K562 (cell line): ENCODE measurements at regions not wholly inside any gene's neighbourhood (a gene's known extent, or its start where the extent isn't known, plus 50 kb on each side); places are given as distances from the start of the nearest gene placed in this dataset.

Source experiments
- ATAC-seq: fragments of 200-7000 bp; cut with Tn5 transposase; 3 replicates; pipeline ENCODE4 v1.9.1; 2020; ENCODE audit warnings: moderate library complexity
- BruUV-seq: library from RNA; stranded (reverse); fragments of 400-500 nt; replicated peaks from 2 replicates; lab custom pipeline; 2021; lab: Mats Ljungman, UMichigan
- CTCF ChIA-PET: fragments of 300-600 bp; formaldehyde crosslinking; extraction: SDS; loops from one replicate; lab custom pipeline; 2021; ENCODE audit warnings: low intra/inter-chr PET ratio; lab: Yijun Ruan, JAX
- POLR2A ChIA-PET: fragments of 300-600, 350-650 bp; sonication (Branson Sonifier 250); formaldehyde crosslinking; extraction: SDS; loops from one replicate; lab custom pipeline; 2021; ENCODE audit warnings: antibody characterized with exemption, inconsistent platforms; lab: Yijun Ruan, JAX
- DNase-seq, 4 experiments: peaks; one replicate each; pipeline versions ENCODE4 v3.0.0 to v3.0.0-alpha.2; 2011 to 2018; ENCODE audit warnings: low spot score in 3 of 4, mixed read lengths in 3 of 4; ENCODE audit errors: extremely low read depth in 1 of 4
- FAIRE-seq: peaks from 2 replicates; lab custom pipeline; 2011; peaks lifted over from hg19 to GRCh38; lab: Jason Lieb, UNC
- H2AFZ ChIP-seq: 2 replicates; pipeline ENCODE4 v1.6.0; 2011; ENCODE audit warnings: low read depth, low read length, control low read depth, inconsistent platforms
- H3K27ac ChIP-seq: fragments of 200-600 bp; 3 replicates; pipeline ENCODE4 v1.8.0; 2011; ENCODE audit warnings: low read depth, mild to moderate bottlenecking, control low read depth, inconsistent platforms, low read length, moderate library complexity, mixed read lengths; ENCODE audit errors: extremely low read depth
- H3K27me3 ChIP-seq, 2 experiments: fragments of 300-600 bp in 1 of 2; 2 replicates in 1 of 2; 3 replicates in 1 of 2; pipeline versions ENCODE4 v1.6.0 to v1.8.0; 2011; ENCODE audit warnings: inconsistent platforms in 2 of 2, low read length in 2 of 2, mild to moderate bottlenecking in 1 of 2, mixed read lengths in 1 of 2, moderate library complexity in 1 of 2; ENCODE audit not compliant: control insufficient read depth in 2 of 2, insufficient read depth in 2 of 2
- H3K36me3 ChIP-seq: fragments of 300-600 bp; 3 replicates; pipeline ENCODE4 v1.8.0; 2011; ENCODE audit warnings: mild to moderate bottlenecking, low read length, inconsistent platforms; ENCODE audit not compliant: control insufficient read depth, insufficient read depth
- H3K4me1 ChIP-seq, 2 experiments: fragments of 200-600 bp in 1 of 2; replicated peaks in 1 of 2; 2 replicates in 1 of 2; 3 replicates in 1 of 2; pipeline versions ENCODE4 v1.5.1 to v1.8.0; 2011; ENCODE audit warnings: inconsistent platforms in 2 of 2, low read length in 2 of 2, mild to moderate bottlenecking in 1 of 2, mixed read lengths in 1 of 2, moderate library complexity in 1 of 2; ENCODE audit not compliant: control insufficient read depth in 2 of 2, insufficient read depth in 2 of 2
- H3K4me2 ChIP-seq: 2 replicates; pipeline ENCODE4 v1.6.1; 2011; ENCODE audit warnings: low read length, control low read depth, inconsistent platforms, mixed read lengths; ENCODE audit not compliant: insufficient read depth
- H3K4me3 ChIP-seq: fragments of 200-600 bp; sonication (generic), shearing (Covaris generic); 2 replicates; pipeline ENCODE4 v1.5.1; 2016; ENCODE audit warnings: control low read depth, inconsistent platforms
- H3K79me2 ChIP-seq: fragments of 200-600 bp; 3 replicates; pipeline ENCODE4 v1.8.0; 2011; ENCODE audit warnings: low read length, inconsistent platforms; ENCODE audit not compliant: control insufficient read depth, insufficient read depth
- H3K9ac ChIP-seq, 2 experiments: 2 replicates each; pipeline versions ENCODE4 v1.6.0 to v1.6.1; 2011; ENCODE audit warnings: low read depth in 2 of 2, low read length in 2 of 2, control low read depth in 1 of 2, inconsistent platforms in 1 of 2, mild to moderate bottlenecking in 1 of 2, mixed read lengths in 1 of 2; ENCODE audit not compliant: insufficient read depth in 1 of 2
- H3K9me1 ChIP-seq: one replicate; pipeline ENCODE4 v1.6.0; 2011; ENCODE audit warnings: inconsistent platforms, mild to moderate bottlenecking, low read length, moderate library complexity; ENCODE audit not compliant: control insufficient read depth, insufficient read depth
- H3K9me3 ChIP-seq: replicated peaks from 2 replicates; pipeline ENCODE4 v1.5.1; 2011; ENCODE audit warnings: low read depth, low read length, inconsistent platforms; ENCODE audit not compliant: control insufficient read depth, insufficient read depth
- H4K20me1 ChIP-seq: replicated peaks from 2 replicates; pipeline ENCODE4 v1.6.1; 2011; ENCODE audit warnings: low read length, inconsistent platforms, mixed read lengths; ENCODE audit not compliant: control insufficient read depth, insufficient read depth
- ZFX ChIP-seq: sonication (generic); formaldehyde crosslinking; IDR thresholded peaks from 2 replicates; pipeline ENCODE4 v1.8.0; 2022; ENCODE audit warnings: mild to moderate bottlenecking, missing genetic modification reagents, moderate library complexity
- WGBS: fragments of 100-300 bp; shearing (Covaris generic); methylation state at CpG from one replicate; pipeline ENCODE4 v1.1.6; 2016; ENCODE audit warnings: low coverage, mixed read lengths; ENCODE audit not compliant: insufficient coverage; ENCODE audit errors: missing lambda C conversion rate; 5-methylcytosine and 5-hydroxymethylcytosine counted together
- in situ Hi-C: fragments of 300-500 bp; cut with MboI; formaldehyde crosslinking; loops from 4 replicates; pipeline ENCODE4 v1.15.0; 2018; ENCODE audit warnings: inconsistent platforms, mixed read lengths
- intact Hi-C: fragments of 100-400 bp; cut with micrococcal nuclease; formaldehyde crosslinking; loops from 2 replicates; pipeline ENCODE4 v1.14.2; 2022
- TF ChIP-seq, protein P1 (sequence below): fragments of 450-650 bp; formaldehyde crosslinking; IDR thresholded peaks from 2 replicates; pipeline ENCODE4 v1.4.0; 2020; ENCODE audit warnings: mild to moderate bottlenecking, moderate library complexity
- TF ChIP-seq, protein P2 (sequence below): IDR thresholded peaks from 2 replicates; pipeline ENCODE4 v1.6.1; 2014; ENCODE audit warnings: antibody characterized with exemption

DNA sequence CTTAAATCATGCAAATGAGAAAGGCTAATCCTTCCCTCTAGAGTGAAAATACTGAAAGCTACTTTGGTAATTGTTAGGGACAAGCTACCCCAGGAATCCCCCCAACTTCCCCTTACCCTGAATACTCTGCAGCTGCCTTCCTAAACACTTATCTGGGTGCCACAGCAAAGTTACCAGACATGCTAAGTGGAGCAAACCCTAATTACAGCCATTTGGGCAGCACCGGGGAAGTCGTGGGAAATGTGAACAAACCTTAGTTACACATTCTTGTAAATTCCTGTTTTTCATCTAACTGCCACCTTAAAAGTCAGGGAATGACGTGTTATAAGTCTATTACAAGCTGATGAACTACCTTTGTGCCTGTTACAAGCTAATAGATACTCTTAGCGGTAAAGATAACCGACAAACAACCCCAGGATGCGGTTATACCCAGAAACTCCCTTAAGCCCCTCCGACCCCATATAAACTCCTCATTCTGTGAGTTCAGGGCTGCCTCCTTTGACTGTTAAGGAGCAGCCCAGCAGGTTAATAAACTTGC, 66.0 kb upstream of the PLAC8 start:
- H3K9me3 ChIP-seq, result no peaks in the 10 kb centered on the region
- H2AFZ ChIP-seq, result no peak overlapping the region
- no peaks in the 10 kb centered on the region for H3K36me3 ChIP-seq
- no TSS peak for BruUV-seq
- no peak for ATAC-seq
- H3K4me2 ChIP-seq, result no peak overlapping the region
- H3K27ac ChIP-seq, result no peak overlapping the region
- no peaks in the 10 kb centered on the region for H4K20me1 ChIP-seq
- CTCF ChIA-PET, result no interaction called here
- H3K79me2 ChIP-seq, result no peaks in the 10 kb centered on the region
- no peaks in the 10 kb centered on the region for H3K9me1 ChIP-seq
- H3K27me3 ChIP-seq, result peaks cover 0 to 8% of the 10 kb centered on the region in 2 experiments; a peak in 4 of 5 replicates
- POLR2A ChIA-PET, result no interaction called here
- WGBS, result 4% methylated on average over 7 of the region's 7 CpGs
- no peak overlapping the region for H3K9ac ChIP-seq
- in situ Hi-C loops (no loop called here), intact Hi-C loops (no loop called here)
- no peak for FAIRE-seq
- TF ChIP-seq, protein P1, sequence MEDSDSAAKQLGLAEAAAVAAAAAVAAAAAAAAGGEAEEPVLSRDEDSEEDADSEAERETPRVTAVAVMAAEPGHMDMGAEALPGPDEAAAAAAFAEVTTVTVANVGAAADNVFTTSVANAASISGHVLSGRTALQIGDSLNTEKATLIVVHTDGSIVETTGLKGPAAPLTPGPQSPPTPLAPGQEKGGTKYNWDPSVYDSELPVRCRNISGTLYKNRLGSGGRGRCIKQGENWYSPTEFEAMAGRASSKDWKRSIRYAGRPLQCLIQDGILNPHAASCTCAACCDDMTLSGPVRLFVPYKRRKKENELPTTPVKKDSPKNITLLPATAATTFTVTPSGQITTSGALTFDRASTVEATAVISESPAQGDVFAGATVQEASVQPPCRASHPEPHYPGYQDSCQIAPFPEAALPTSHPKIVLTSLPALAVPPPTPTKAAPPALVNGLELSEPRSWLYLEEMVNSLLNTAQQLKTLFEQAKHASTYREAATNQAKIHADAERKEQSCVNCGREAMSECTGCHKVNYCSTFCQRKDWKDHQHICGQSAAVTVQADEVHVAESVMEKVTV (CRISPR knock-in tag), result no peak
- TF ChIP-seq ZFX (CRISPR knock-in tag), result no peak
- TF ChIP-seq, protein P2, sequence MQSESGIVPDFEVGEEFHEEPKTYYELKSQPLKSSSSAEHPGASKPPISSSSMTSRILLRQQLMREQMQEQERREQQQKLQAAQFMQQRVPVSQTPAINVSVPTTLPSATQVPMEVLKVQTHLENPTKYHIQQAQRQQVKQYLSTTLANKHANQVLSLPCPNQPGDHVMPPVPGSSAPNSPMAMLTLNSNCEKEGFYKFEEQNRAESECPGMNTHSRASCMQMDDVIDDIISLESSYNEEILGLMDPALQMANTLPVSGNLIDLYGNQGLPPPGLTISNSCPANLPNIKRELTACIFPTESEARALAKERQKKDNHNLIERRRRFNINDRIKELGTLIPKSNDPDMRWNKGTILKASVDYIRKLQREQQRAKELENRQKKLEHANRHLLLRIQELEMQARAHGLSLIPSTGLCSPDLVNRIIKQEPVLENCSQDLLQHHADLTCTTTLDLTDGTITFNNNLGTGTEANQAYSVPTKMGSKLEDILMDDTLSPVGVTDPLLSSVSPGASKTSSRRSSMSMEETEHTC, result no peak
- H3K4me3 ChIP-seq, result no peak overlapping the region
- no peak for DNase-seq
- H3K4me1 ChIP-seq, result no peaks in the 10 kb centered on the region
